IMR-90 (cell line): ENCODE measurements at regions not wholly inside any gene's neighbourhood (a gene's known extent, or its start where the extent isn't known, plus 50 kb on each side); places are given as distances from the start of the nearest gene placed in this dataset.

Source experiments
- ATAC-seq: fragments of 200-7000 bp; cut with Tn5 transposase; 2 replicates; pipeline ENCODE4 v1.9.1; 2020; ENCODE audit warnings: low read depth, mild to moderate bottlenecking, moderate library complexity
- BruUV-seq: library from RNA; stranded (reverse); fragments of 400-500 nt; replicated peaks from 2 replicates; lab custom pipeline; 2021; lab: Mats Ljungman, UMichigan
- CTCF ChIA-PET: fragments of 300-600 bp; formaldehyde crosslinking; extraction: SDS; loops from one replicate; lab custom pipeline; 2021; ENCODE audit warnings: antibody characterized with exemption; lab: Yijun Ruan, JAX
- POLR2A ChIA-PET: fragments of 300-600 bp; sonication (Branson Sonifier 250); formaldehyde crosslinking; loops from one replicate; lab custom pipeline; 2022; ENCODE audit warnings: antibody characterized with exemption; ENCODE audit not compliant: unreplicated experiment; lab: Charles Lee
- DNase-seq: peaks from one replicate; pipeline ENCODE4 v3.0.0; 2013
- H2AFZ ChIP-seq: replicated peaks from 2 replicates; pipeline ENCODE3; 2013; ENCODE audit warnings: low read length, mild to moderate bottlenecking; ENCODE audit not compliant: poor library complexity
- H2AK5ac ChIP-seq: 2 replicates; pipeline ENCODE4 v1.6.1; 2013; ENCODE audit warnings: low read depth, low read length, inconsistent platforms
- H2AK9ac ChIP-seq: replicated peaks from 2 replicates; pipeline ENCODE3; 2013; ENCODE audit warnings: mild to moderate bottlenecking, low read depth, low read length, moderate library complexity; ENCODE audit not compliant: poor library complexity
- H2BK120ac ChIP-seq: 2 replicates; pipeline ENCODE4 v1.6.1; 2013; ENCODE audit warnings: low read depth, low read length, inconsistent platforms
- H2BK15ac ChIP-seq: 3 replicates; pipeline ENCODE4 v1.6.1; 2013; ENCODE audit warnings: low read depth, low read length, inconsistent platforms
- H2BK20ac ChIP-seq: 2 replicates; pipeline ENCODE4 v1.6.1; 2013; ENCODE audit warnings: low read depth, mild to moderate bottlenecking, inconsistent platforms, low read length, moderate library complexity
- H2BK5ac ChIP-seq: 2 replicates; pipeline ENCODE4 v1.6.1; 2013; ENCODE audit warnings: mild to moderate bottlenecking, low read depth, low read length, inconsistent platforms; ENCODE audit not compliant: poor library complexity, severe bottlenecking
- H3K14ac ChIP-seq: replicated peaks from 2 replicates; pipeline ENCODE4 v1.6.1; 2013; ENCODE audit warnings: low read depth, low read length, inconsistent platforms
- H3K18ac ChIP-seq: 2 replicates; pipeline ENCODE4 v1.6.1; 2013; ENCODE audit warnings: low read depth, low read length, control low read depth
- H3K23ac ChIP-seq: 2 replicates; pipeline ENCODE4 v1.6.1; 2013; ENCODE audit warnings: low read depth, low read length, inconsistent platforms
- H3K27ac ChIP-seq: 2 replicates; pipeline ENCODE4 v1.5.1; 2013; ENCODE audit warnings: mild to moderate bottlenecking, control low read depth, low read length; ENCODE audit not compliant: insufficient read depth
- H3K27me3 ChIP-seq: 2 replicates; pipeline ENCODE4 v1.6.1; 2013; ENCODE audit warnings: low read length; ENCODE audit not compliant: control insufficient read depth, insufficient read depth
- H3K36me3 ChIP-seq: 2 replicates; pipeline ENCODE4 v1.6.1; 2013; ENCODE audit warnings: low read length, mixed read lengths; ENCODE audit not compliant: control insufficient read depth, insufficient read depth
- H3K4ac ChIP-seq: 2 replicates; pipeline ENCODE4 v1.6.1; 2013; ENCODE audit warnings: low read depth, low read length, inconsistent platforms
- H3K4me1 ChIP-seq: 2 replicates; pipeline ENCODE4 v1.6.1; 2013; ENCODE audit warnings: low read length, mixed read lengths; ENCODE audit not compliant: control insufficient read depth, insufficient read depth
- H3K4me2 ChIP-seq: 2 replicates; pipeline ENCODE4 v1.6.1; 2013; ENCODE audit warnings: low read depth, mild to moderate bottlenecking, control low read depth, low read length, moderate library complexity
- H3K4me3 ChIP-seq: 2 replicates; pipeline ENCODE4 v1.5.1; 2013; ENCODE audit warnings: low read depth, mild to moderate bottlenecking, control low read depth, low read length, moderate library complexity; ENCODE audit not compliant: insufficient read depth
- H3K56ac ChIP-seq: 2 replicates; pipeline ENCODE4 v1.6.1; 2013; ENCODE audit warnings: low read length, inconsistent platforms; ENCODE audit not compliant: insufficient read depth; ENCODE audit errors: extremely low read depth
- H3K79me1 ChIP-seq, 2 experiments: 2 replicates each; pipeline ENCODE4 v1.6.1; 2013; ENCODE audit warnings: low read length in 2 of 2, inconsistent platforms in 1 of 2, low read depth in 1 of 2
- H3K9ac ChIP-seq: 2 replicates; pipeline ENCODE4 v1.6.1; 2013; ENCODE audit warnings: low read depth, low read length, control low read depth
- H3K9me1 ChIP-seq: 2 replicates; pipeline ENCODE4 v1.6.1; 2013; ENCODE audit warnings: low read length, inconsistent platforms; ENCODE audit not compliant: insufficient read depth
- H3K9me3 ChIP-seq: 2 replicates; pipeline ENCODE4 v1.6.1; 2013; ENCODE audit warnings: low read length; ENCODE audit not compliant: control insufficient read depth, insufficient read depth
- H4K20me1 ChIP-seq: 2 replicates; pipeline ENCODE4 v1.6.1; 2013; ENCODE audit warnings: low read length, inconsistent platforms; ENCODE audit not compliant: insufficient read depth
- H4K5ac ChIP-seq: 2 replicates; pipeline ENCODE4 v1.6.1; 2013; ENCODE audit warnings: mild to moderate bottlenecking, low read depth, low read length, control low read depth
- H4K8ac ChIP-seq, 2 experiments: 2 replicates each; pipeline ENCODE4 v1.6.1; 2013; ENCODE audit warnings: low read depth in 2 of 2, low read length in 2 of 2, control low read depth in 1 of 2, inconsistent platforms in 1 of 2
- H4K91ac ChIP-seq: 2 replicates; pipeline ENCODE4 v1.6.1; 2013; ENCODE audit warnings: low read depth, low read length, inconsistent platforms; ENCODE audit not compliant: insufficient read depth
- BHLHE40 ChIP-seq: fragments of 150-350 bp; IDR thresholded peaks from 2 replicates; pipeline ENCODE4 v1.6.1; 2016; ENCODE audit warnings: mild to moderate bottlenecking, low read depth, low read length
- CHD1 ChIP-seq: IDR thresholded peaks from 2 replicates; pipeline ENCODE4 v1.6.1; 2012; ENCODE audit warnings: low read depth, low read length, improper control_type of control experiment
- ELK1 ChIP-seq: fragments of 150-350 bp; IDR thresholded peaks from 2 replicates; pipeline ENCODE4 v1.6.1; 2016; ENCODE audit warnings: low read depth, mild to moderate bottlenecking, low read length, moderate library complexity, borderline replicate concordance
- FOS ChIP-seq: fragments of 150-350 bp; IDR thresholded peaks from 2 replicates; pipeline ENCODE4 v1.6.1; 2016; ENCODE audit warnings: low read depth, low read length
- MAFK ChIP-seq: IDR thresholded peaks from 2 replicates; pipeline ENCODE4 v1.6.1; 2012; ENCODE audit warnings: low read depth, low read length, improper control_type of control experiment
- MAZ ChIP-seq: IDR thresholded peaks from 2 replicates; pipeline ENCODE4 v1.6.1; 2012; ENCODE audit warnings: low read depth, mild to moderate bottlenecking, low read length, improper control_type of control experiment, moderate library complexity, borderline replicate concordance
- MXI1 ChIP-seq: IDR thresholded peaks from 2 replicates; pipeline ENCODE4 v1.6.1; 2012; ENCODE audit warnings: low read depth, mild to moderate bottlenecking, low read length, moderate library complexity, borderline replicate concordance
- NFE2L2 ChIP-seq: fragments of 150-350 bp; IDR thresholded peaks from 2 replicates; pipeline ENCODE4 v1.6.1; 2016; ENCODE audit warnings: low read depth, mild to moderate bottlenecking, low read length
- POLR2A ChIP-seq: IDR thresholded peaks from 2 replicates; pipeline ENCODE4 v1.6.1; 2012; ENCODE audit warnings: mild to moderate bottlenecking, low read depth, low read length
- RAD21 ChIP-seq: IDR thresholded peaks from 2 replicates; pipeline ENCODE4 v1.6.1; 2012; ENCODE audit warnings: low read length, improper control_type of control experiment
- RCOR1 ChIP-seq: IDR thresholded peaks from 2 replicates; pipeline ENCODE4 v1.6.1; 2012; ENCODE audit warnings: mild to moderate bottlenecking, low read length, improper control_type of control experiment; ENCODE audit not compliant: insufficient replicate concordance
- RFX5 ChIP-seq: IDR thresholded peaks from 2 replicates; pipeline ENCODE4 v1.8.0; 2012; ENCODE audit warnings: low read depth, mild to moderate bottlenecking, low read length, moderate library complexity
- USF2 ChIP-seq: fragments of 150-350 bp; IDR thresholded peaks from 2 replicates; pipeline ENCODE4 v1.6.1; 2017; ENCODE audit warnings: mild to moderate bottlenecking, antibody characterized with exemption, low read length, low read depth
- WGBS, 2 experiments: methylation state at CpG; one replicate each; pipeline versions ENCODE4 v1.1.5 to v1.1.7; 2013; ENCODE audit warnings: missing lambda C conversion rate in 2 of 2; ENCODE audit not compliant: insufficient read length in 1 of 2; ENCODE audit errors: extremely low coverage in 2 of 2; 5-methylcytosine and 5-hydroxymethylcytosine counted together
- dilution Hi-C: fragments of 300-500 bp; cut with HindIII; formaldehyde crosslinking; loops from one replicate; pipeline ENCODE4 v1.14.3; 2018; ENCODE audit warnings: low sequenced_read_pairs; ENCODE audit not compliant: unreplicated experiment
- in situ Hi-C: fragments of 300-500 bp; cut with MboI; formaldehyde crosslinking; loops from 3 replicates; pipeline ENCODE4 v1.14.3; 2019; ENCODE audit warnings: low sequenced_read_pairs, inconsistent platforms, mixed read lengths
- intact Hi-C: fragments of 100-400 bp; cut with micrococcal nuclease; formaldehyde crosslinking; loops from 2 replicates; pipeline ENCODE4 v1.10.0; 2022
- TF ChIP-seq, protein P1 (sequence below): conservative IDR thresholded peaks from 2 replicates; pipeline ENCODE4 v1.5.1; 2012; ENCODE audit warnings: mild to moderate bottlenecking, low read depth, low read length, improper control_type of control experiment

GRCh38 chr6:141824350-141824749, 308.4 kb upstream of the GJE1 start:
- H3K9me3 ChIP-seq, result no peaks in the 10 kb centered on the region
- H3K14ac ChIP-seq, result no peak overlapping the region
- no peak for DNase-seq
- no peak overlapping the region for H4K5ac ChIP-seq
- H3K9ac ChIP-seq, result no peak overlapping the region
- no peak overlapping the region for H3K4ac ChIP-seq
- no peak overlapping the region for H2AK5ac ChIP-seq
- H2AFZ ChIP-seq, result no peak overlapping the region
- no peak overlapping the region for H3K23ac ChIP-seq
- no peaks in the 10 kb centered on the region for H3K79me1 ChIP-seq
- no TSS peak for BruUV-seq
- POLR2A ChIA-PET, result no interaction called here
- no peak for TF ChIP-seq CHD1
- TF ChIP-seq FOS, result no peak
- no peak for TF ChIP-seq POLR2A
- TF ChIP-seq MAFK, result no peak
- no peak for TF ChIP-seq MAZ
- TF ChIP-seq BHLHE40, result no peak
- TF ChIP-seq MXI1, result no peak
- no peak for TF ChIP-seq RCOR1
- TF ChIP-seq, protein P1, sequence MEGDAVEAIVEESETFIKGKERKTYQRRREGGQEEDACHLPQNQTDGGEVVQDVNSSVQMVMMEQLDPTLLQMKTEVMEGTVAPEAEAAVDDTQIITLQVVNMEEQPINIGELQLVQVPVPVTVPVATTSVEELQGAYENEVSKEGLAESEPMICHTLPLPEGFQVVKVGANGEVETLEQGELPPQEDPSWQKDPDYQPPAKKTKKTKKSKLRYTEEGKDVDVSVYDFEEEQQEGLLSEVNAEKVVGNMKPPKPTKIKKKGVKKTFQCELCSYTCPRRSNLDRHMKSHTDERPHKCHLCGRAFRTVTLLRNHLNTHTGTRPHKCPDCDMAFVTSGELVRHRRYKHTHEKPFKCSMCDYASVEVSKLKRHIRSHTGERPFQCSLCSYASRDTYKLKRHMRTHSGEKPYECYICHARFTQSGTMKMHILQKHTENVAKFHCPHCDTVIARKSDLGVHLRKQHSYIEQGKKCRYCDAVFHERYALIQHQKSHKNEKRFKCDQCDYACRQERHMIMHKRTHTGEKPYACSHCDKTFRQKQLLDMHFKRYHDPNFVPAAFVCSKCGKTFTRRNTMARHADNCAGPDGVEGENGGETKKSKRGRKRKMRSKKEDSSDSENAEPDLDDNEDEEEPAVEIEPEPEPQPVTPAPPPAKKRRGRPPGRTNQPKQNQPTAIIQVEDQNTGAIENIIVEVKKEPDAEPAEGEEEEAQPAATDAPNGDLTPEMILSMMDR, result no peak
- TF ChIP-seq USF2, result no peak
- no peak for TF ChIP-seq NFE2L2
- TF ChIP-seq RAD21, result no peak
- TF ChIP-seq ELK1, result no peak
- no peak for TF ChIP-seq RFX5
- no peak overlapping the region for H3K18ac ChIP-seq
- WGBS, 2 experiments, result no CpG with 5 or more reads among the region's 1 CpG
- no peak overlapping the region for H4K91ac ChIP-seq
- no peak overlapping the region for H2BK5ac ChIP-seq
- no peaks in the 10 kb centered on the region for H3K27me3 ChIP-seq
- H3K56ac ChIP-seq, result no peak overlapping the region
- CTCF ChIA-PET, result no interaction called here
- in situ Hi-C loops (no loop called here), intact Hi-C loops (no loop called here), dilution Hi-C loops (no loop called here)
- H3K4me1 ChIP-seq, result no peaks in the 10 kb centered on the region
- H3K9me1 ChIP-seq, result no peaks in the 10 kb centered on the region
- H4K8ac ChIP-seq, result no peak overlapping the region
- no peak for ATAC-seq
- no peaks in the 10 kb centered on the region for H3K36me3 ChIP-seq
- H4K20me1 ChIP-seq, result no peaks in the 10 kb centered on the region
- H2BK15ac ChIP-seq, result no peak overlapping the region
- H3K4me2 ChIP-seq, result no peak overlapping the region
- H3K27ac ChIP-seq, result no peak overlapping the region
- no peak overlapping the region for H2AK9ac ChIP-seq
- H2BK120ac ChIP-seq, result no peak overlapping the region
- H3K4me3 ChIP-seq, result no peak overlapping the region
- no peak overlapping the region for H2BK20ac ChIP-seq
